IMR-90 (cell line): ENCODE measurements at regions not wholly inside any gene's neighbourhood (a gene's known extent, or its start where the extent isn't known, plus 50 kb on each side); places are given as distances from the start of the nearest gene placed in this dataset.

Source experiments
- ATAC-seq: fragments of 200-7000 bp; cut with Tn5 transposase; 2 replicates; pipeline ENCODE4 v1.9.1; 2020; ENCODE audit warnings: low read depth, mild to moderate bottlenecking, moderate library complexity
- BruUV-seq: library from RNA; stranded (reverse); fragments of 400-500 nt; replicated peaks from 2 replicates; lab custom pipeline; 2021; lab: Mats Ljungman, UMichigan
- CTCF ChIA-PET: fragments of 300-600 bp; formaldehyde crosslinking; extraction: SDS; loops from one replicate; lab custom pipeline; 2021; ENCODE audit warnings: antibody characterized with exemption; lab: Yijun Ruan, JAX
- POLR2A ChIA-PET: fragments of 300-600 bp; sonication (Branson Sonifier 250); formaldehyde crosslinking; loops from one replicate; lab custom pipeline; 2022; ENCODE audit warnings: antibody characterized with exemption; ENCODE audit not compliant: unreplicated experiment; lab: Charles Lee
- DNase-seq: peaks from one replicate; pipeline ENCODE4 v3.0.0; 2013
- H2AFZ ChIP-seq: replicated peaks from 2 replicates; pipeline ENCODE3; 2013; ENCODE audit warnings: low read length, mild to moderate bottlenecking; ENCODE audit not compliant: poor library complexity
- H2AK5ac ChIP-seq: 2 replicates; pipeline ENCODE4 v1.6.1; 2013; ENCODE audit warnings: low read depth, low read length, inconsistent platforms
- H2AK9ac ChIP-seq: replicated peaks from 2 replicates; pipeline ENCODE3; 2013; ENCODE audit warnings: mild to moderate bottlenecking, low read depth, low read length, moderate library complexity; ENCODE audit not compliant: poor library complexity
- H2BK120ac ChIP-seq: 2 replicates; pipeline ENCODE4 v1.6.1; 2013; ENCODE audit warnings: low read depth, low read length, inconsistent platforms
- H2BK15ac ChIP-seq: 3 replicates; pipeline ENCODE4 v1.6.1; 2013; ENCODE audit warnings: low read depth, low read length, inconsistent platforms
- H2BK20ac ChIP-seq: 2 replicates; pipeline ENCODE4 v1.6.1; 2013; ENCODE audit warnings: low read depth, mild to moderate bottlenecking, inconsistent platforms, low read length, moderate library complexity
- H2BK5ac ChIP-seq: 2 replicates; pipeline ENCODE4 v1.6.1; 2013; ENCODE audit warnings: mild to moderate bottlenecking, low read depth, low read length, inconsistent platforms; ENCODE audit not compliant: poor library complexity, severe bottlenecking
- H3K14ac ChIP-seq: replicated peaks from 2 replicates; pipeline ENCODE4 v1.6.1; 2013; ENCODE audit warnings: low read depth, low read length, inconsistent platforms
- H3K18ac ChIP-seq: 2 replicates; pipeline ENCODE4 v1.6.1; 2013; ENCODE audit warnings: low read depth, low read length, control low read depth
- H3K23ac ChIP-seq: 2 replicates; pipeline ENCODE4 v1.6.1; 2013; ENCODE audit warnings: low read depth, low read length, inconsistent platforms
- H3K27ac ChIP-seq: 2 replicates; pipeline ENCODE4 v1.5.1; 2013; ENCODE audit warnings: mild to moderate bottlenecking, control low read depth, low read length; ENCODE audit not compliant: insufficient read depth
- H3K27me3 ChIP-seq: 2 replicates; pipeline ENCODE4 v1.6.1; 2013; ENCODE audit warnings: low read length; ENCODE audit not compliant: control insufficient read depth, insufficient read depth
- H3K36me3 ChIP-seq: 2 replicates; pipeline ENCODE4 v1.6.1; 2013; ENCODE audit warnings: low read length, mixed read lengths; ENCODE audit not compliant: control insufficient read depth, insufficient read depth
- H3K4ac ChIP-seq: 2 replicates; pipeline ENCODE4 v1.6.1; 2013; ENCODE audit warnings: low read depth, low read length, inconsistent platforms
- H3K4me1 ChIP-seq: 2 replicates; pipeline ENCODE4 v1.6.1; 2013; ENCODE audit warnings: low read length, mixed read lengths; ENCODE audit not compliant: control insufficient read depth, insufficient read depth
- H3K4me2 ChIP-seq: 2 replicates; pipeline ENCODE4 v1.6.1; 2013; ENCODE audit warnings: low read depth, mild to moderate bottlenecking, control low read depth, low read length, moderate library complexity
- H3K4me3 ChIP-seq: 2 replicates; pipeline ENCODE4 v1.5.1; 2013; ENCODE audit warnings: low read depth, mild to moderate bottlenecking, control low read depth, low read length, moderate library complexity; ENCODE audit not compliant: insufficient read depth
- H3K56ac ChIP-seq: 2 replicates; pipeline ENCODE4 v1.6.1; 2013; ENCODE audit warnings: low read length, inconsistent platforms; ENCODE audit not compliant: insufficient read depth; ENCODE audit errors: extremely low read depth
- H3K79me1 ChIP-seq, 2 experiments: 2 replicates each; pipeline ENCODE4 v1.6.1; 2013; ENCODE audit warnings: low read length in 2 of 2, inconsistent platforms in 1 of 2, low read depth in 1 of 2
- H3K9ac ChIP-seq: 2 replicates; pipeline ENCODE4 v1.6.1; 2013; ENCODE audit warnings: low read depth, low read length, control low read depth
- H3K9me1 ChIP-seq: 2 replicates; pipeline ENCODE4 v1.6.1; 2013; ENCODE audit warnings: low read length, inconsistent platforms; ENCODE audit not compliant: insufficient read depth
- H3K9me3 ChIP-seq: 2 replicates; pipeline ENCODE4 v1.6.1; 2013; ENCODE audit warnings: low read length; ENCODE audit not compliant: control insufficient read depth, insufficient read depth
- H4K20me1 ChIP-seq: 2 replicates; pipeline ENCODE4 v1.6.1; 2013; ENCODE audit warnings: low read length, inconsistent platforms; ENCODE audit not compliant: insufficient read depth
- H4K5ac ChIP-seq: 2 replicates; pipeline ENCODE4 v1.6.1; 2013; ENCODE audit warnings: mild to moderate bottlenecking, low read depth, low read length, control low read depth
- H4K8ac ChIP-seq, 2 experiments: 2 replicates each; pipeline ENCODE4 v1.6.1; 2013; ENCODE audit warnings: low read depth in 2 of 2, low read length in 2 of 2, control low read depth in 1 of 2, inconsistent platforms in 1 of 2
- H4K91ac ChIP-seq: 2 replicates; pipeline ENCODE4 v1.6.1; 2013; ENCODE audit warnings: low read depth, low read length, inconsistent platforms; ENCODE audit not compliant: insufficient read depth
- ELK1 ChIP-seq: fragments of 150-350 bp; IDR thresholded peaks from 2 replicates; pipeline ENCODE4 v1.6.1; 2016; ENCODE audit warnings: low read depth, mild to moderate bottlenecking, low read length, moderate library complexity, borderline replicate concordance
- FOS ChIP-seq: fragments of 150-350 bp; IDR thresholded peaks from 2 replicates; pipeline ENCODE4 v1.6.1; 2016; ENCODE audit warnings: low read depth, low read length
- MAFK ChIP-seq: IDR thresholded peaks from 2 replicates; pipeline ENCODE4 v1.6.1; 2012; ENCODE audit warnings: low read depth, low read length, improper control_type of control experiment
- MAZ ChIP-seq: IDR thresholded peaks from 2 replicates; pipeline ENCODE4 v1.6.1; 2012; ENCODE audit warnings: low read depth, mild to moderate bottlenecking, low read length, improper control_type of control experiment, moderate library complexity, borderline replicate concordance
- NFE2L2 ChIP-seq: fragments of 150-350 bp; IDR thresholded peaks from 2 replicates; pipeline ENCODE4 v1.6.1; 2016; ENCODE audit warnings: low read depth, mild to moderate bottlenecking, low read length
- POLR2A ChIP-seq: IDR thresholded peaks from 2 replicates; pipeline ENCODE4 v1.6.1; 2012; ENCODE audit warnings: mild to moderate bottlenecking, low read depth, low read length
- RAD21 ChIP-seq: IDR thresholded peaks from 2 replicates; pipeline ENCODE4 v1.6.1; 2012; ENCODE audit warnings: low read length, improper control_type of control experiment
- RCOR1 ChIP-seq: IDR thresholded peaks from 2 replicates; pipeline ENCODE4 v1.6.1; 2012; ENCODE audit warnings: mild to moderate bottlenecking, low read length, improper control_type of control experiment; ENCODE audit not compliant: insufficient replicate concordance
- SMC3 ChIP-seq: fragments of 150-350 bp; IDR thresholded peaks from 2 replicates; pipeline ENCODE4 v1.6.1; 2016; ENCODE audit warnings: low read depth, mild to moderate bottlenecking, antibody characterized with exemption, low read length, moderate library complexity
- WGBS, 2 experiments: methylation state at CpG; one replicate each; pipeline versions ENCODE4 v1.1.5 to v1.1.7; 2013; ENCODE audit warnings: missing lambda C conversion rate in 2 of 2; ENCODE audit not compliant: insufficient read length in 1 of 2; ENCODE audit errors: extremely low coverage in 2 of 2; 5-methylcytosine and 5-hydroxymethylcytosine counted together
- dilution Hi-C: fragments of 300-500 bp; cut with HindIII; formaldehyde crosslinking; loops from one replicate; pipeline ENCODE4 v1.14.3; 2018; ENCODE audit warnings: low sequenced_read_pairs; ENCODE audit not compliant: unreplicated experiment
- in situ Hi-C: fragments of 300-500 bp; cut with MboI; formaldehyde crosslinking; loops from 3 replicates; pipeline ENCODE4 v1.14.3; 2019; ENCODE audit warnings: low sequenced_read_pairs, inconsistent platforms, mixed read lengths
- intact Hi-C: fragments of 100-400 bp; cut with micrococcal nuclease; formaldehyde crosslinking; loops from 2 replicates; pipeline ENCODE4 v1.10.0; 2022

GRCh38 chr4:106679063-106679462 lies 310.5 kb upstream of the GIMD1 start:
- no CpG with 5 or more reads among the region's 1 CpG for WGBS, 2 experiments

More at GRCh38 chr4:106679063-106679462, 310.5 kb upstream of the GIMD1 start:
- ATAC-seq = no peak
- Histone ChIP-seq H3K27me3 (no peaks in the 10 kb centered on the region), H3K4ac (no peak overlapping the region), H3K18ac (no peak overlapping the region), H4K20me1 (no peaks in the 10 kb centered on the region), H3K9me3 (0 out of 2 replicates have a peak, but pooled peaks cover 2% of the 10 kb centered on the region), H4K91ac (no peak overlapping the region), H2AFZ (no peak overlapping the region), H4K5ac (no peak overlapping the region), H3K4me1 (no peaks in the 10 kb centered on the region), H3K79me1 (no peaks in the 10 kb centered on the region), H3K27ac (no peak overlapping the region), H3K9me1 (no peaks in the 10 kb centered on the region), H4K8ac (no peak overlapping the region), H3K56ac (no peak overlapping the region), H3K4me2 (no peak overlapping the region), H2BK120ac (no peak overlapping the region), H3K4me3 (no peak overlapping the region), H2BK20ac (no peak overlapping the region), H3K23ac (no peak overlapping the region), H2AK5ac (no peak overlapping the region), H3K14ac (no peak overlapping the region), H2BK15ac (no peak overlapping the region), H3K36me3 (no peaks in the 10 kb centered on the region), H2AK9ac (no peak overlapping the region), H2BK5ac (no peak overlapping the region), H3K9ac (no peak overlapping the region)
- CTCF ChIA-PET = no interaction called here
- in situ Hi-C loops = no loop called here
- intact Hi-C loops = no loop called here
- no peak for DNase-seq
- POLR2A ChIA-PET = no interaction called here
- BruUV-seq = no TSS peak
- dilution Hi-C loops = no loop called here
- TF ChIP-seq RCOR1 (no peak), MAFK (no peak), SMC3 (no peak), ELK1 (no peak), POLR2A (no peak), FOS (no peak), RAD21 (no peak), NFE2L2 (no peak), MAZ (no peak)
